ENCODE measurements at regions not wholly inside any gene's neighbourhood (a gene's known extent, or its start where the extent isn't known, plus 50 kb on each side); places are given as distances from the start of the nearest gene placed in this dataset.

- no peak for TF ChIP-seq CTCF (IDR thresholded peaks at IDR 0.05 in 4 of 5, conservative IDR thresholded peaks at IDR 0.05 in 1 of 5)
- no peak for TF ChIP-seq POLR2A (IDR thresholded peaks at IDR 0.05)
These were observed 58.9 kb upstream of the ADO start for GRCh38 chr10:62745581-62745980.

All from gastrocnemius medialis (tissue), 4 donors.